Activated T-helper 2 cell treated with anti-CD3 and anti-CD28 coated beads, Interferon-gamma antibody, Interleukin-2, Interleukin-4, amounts not matched to agents 10 μg/mL and 5 μg/mL and 100 μg/mL, durations not matched to agents 14 hours and 24 hours and 36 hours (primary cell): ENCODE measurements at regions not wholly inside any gene's neighbourhood (a gene's known extent, or its start where the extent isn't known, plus 50 kb on each side); places are given as distances from the start of the nearest gene placed in this dataset.

Source experiments
- DNase-seq: peaks from one replicate; pipeline ENCODE4 v3.0.0; 2021; ENCODE audit warnings: low spot score
- H3K27ac Mint-ChIP-seq: one replicate; pipeline ENCODE4 v1.8.0; 2021; ENCODE audit warnings: mixed read lengths
- H3K27me3 Mint-ChIP-seq: one replicate; pipeline ENCODE4 v1.8.0; 2021; ENCODE audit warnings: low read depth, mixed read lengths
- H3K36me3 Mint-ChIP-seq: one replicate; pipeline ENCODE4 v1.8.0; 2021; ENCODE audit warnings: low read depth, mixed read lengths
- H3K4me1 Mint-ChIP-seq: one replicate; pipeline ENCODE4 v1.8.0; 2021; ENCODE audit warnings: low read depth, mixed read lengths
- H3K4me3 Mint-ChIP-seq: one replicate; pipeline ENCODE4 v1.8.0; 2021; ENCODE audit warnings: low read depth, mild to moderate bottlenecking, moderate library complexity, mixed read lengths
- H3K9me3 Mint-ChIP-seq: one replicate; pipeline ENCODE4 v1.8.0; 2021; ENCODE audit warnings: mixed read lengths
- intact Hi-C: fragments of 100-400 bp; cut with micrococcal nuclease; formaldehyde crosslinking; loops from one replicate; pipeline ENCODE4 v1.15.1; 2023

- no peak overlapping the region for H3K27ac Mint-ChIP-seq
- H3K4me1 Mint-ChIP-seq: no peaks in the 10 kb centered on the region
- H3K27me3 Mint-ChIP-seq: no peaks in the 10 kb centered on the region
- no peaks in the 10 kb centered on the region for H3K36me3 Mint-ChIP-seq
- intact Hi-C loops: no loop called here
- H3K4me3 Mint-ChIP-seq: no peak overlapping the region
- DNase-seq: no peak
- peaks cover 6% of the 10 kb centered on the region for H3K9me3 Mint-ChIP-seq
Measured at GRCh38 chr16:65794973-65795372, 571.5 kb upstream of the CDH5 start.

- no peaks in the 10 kb centered on the region for H3K36me3 Mint-ChIP-seq
- no peak for DNase-seq
- no peaks in the 10 kb centered on the region for H3K27me3 Mint-ChIP-seq
- no peaks in the 10 kb centered on the region for H3K4me1 Mint-ChIP-seq
- no peak overlapping the region for H3K27ac Mint-ChIP-seq
- no peak overlapping the region for H3K4me3 Mint-ChIP-seq
- intact Hi-C loops: no loop called here
- H3K9me3 Mint-ChIP-seq: peaks cover 6% of the 10 kb centered on the region
Measured at GRCh38 chr16:65793781-65794180, 572.7 kb upstream of the CDH5 start.

- intact Hi-C loops: no loop called here
- Mint-ChIP-seq H3K27ac (no peak overlapping the region), H3K4me1 (no peaks in the 10 kb centered on the region), H3K4me3 (no peak overlapping the region), H3K9me3 (peaks cover 6% of the 10 kb centered on the region), H3K27me3 (no peaks in the 10 kb centered on the region), H3K36me3 (no peaks in the 10 kb centered on the region)
- DNase-seq: no peak
Measured at GRCh38 chr16:65790768-65791167, 575.7 kb upstream of the CDH5 start.

GRCh38 chr16:65789161-65789945, 577.1 kb upstream of the CDH5 start:
- DNase-seq: no peak
- no peaks in the 10 kb centered on the region for H3K4me1 Mint-ChIP-seq

GRCh38 chr16:65788434-65789140, 577.9 kb upstream of the CDH5 start:
- DNase-seq: no peak
- Mint-ChIP-seq H3K36me3 (no peaks in the 10 kb centered on the region), H3K27me3 (no peaks in the 10 kb centered on the region), H3K9me3 (peaks cover 6% of the 10 kb centered on the region), H3K4me1 (no peaks in the 10 kb centered on the region), H3K27ac (no peak overlapping the region), H3K4me3 (no peak overlapping the region)
- intact Hi-C loops: no loop called here

More at GRCh38 chr16:65789161-65789945, 577.1 kb upstream of the CDH5 start:
- Mint-ChIP-seq H3K27ac (no peak overlapping the region), H3K27me3 (no peaks in the 10 kb centered on the region), H3K4me3 (no peak overlapping the region), H3K36me3 (no peaks in the 10 kb centered on the region), H3K9me3 (peaks cover 6% of the 10 kb centered on the region)
- intact Hi-C loops: no loop called here

GRCh38 chr16:65787921-65788320, 578.6 kb upstream of the CDH5 start:
- H3K9me3 Mint-ChIP-seq: peaks cover 6% of the 10 kb centered on the region
- no peak overlapping the region for H3K4me3 Mint-ChIP-seq
- no peak for DNase-seq
- no peaks in the 10 kb centered on the region for H3K4me1 Mint-ChIP-seq
- intact Hi-C loops: no loop called here
- H3K27me3 Mint-ChIP-seq: no peaks in the 10 kb centered on the region
- no peak overlapping the region for H3K27ac Mint-ChIP-seq
- H3K36me3 Mint-ChIP-seq: no peaks in the 10 kb centered on the region

- no peaks in the 10 kb centered on the region for H3K36me3 Mint-ChIP-seq
- no peaks in the 10 kb centered on the region for H3K9me3 Mint-ChIP-seq
- H3K27ac Mint-ChIP-seq: no peak overlapping the region
- H3K27me3 Mint-ChIP-seq: no peaks in the 10 kb centered on the region
- intact Hi-C loops: no loop called here
- DNase-seq: no peak
- no peaks in the 10 kb centered on the region for H3K4me1 Mint-ChIP-seq
- H3K4me3 Mint-ChIP-seq: no peak overlapping the region
Measured at GRCh38 chr16:65786916-65787315, 579.6 kb upstream of the CDH5 start.

GRCh38 chr16:65783709-65784474, 582.6 kb upstream of the CDH5 start:
- H3K4me3 Mint-ChIP-seq: no peak overlapping the region
- H3K4me1 Mint-ChIP-seq: no peaks in the 10 kb centered on the region
- H3K27me3 Mint-ChIP-seq: no peaks in the 10 kb centered on the region
- no peak overlapping the region for H3K27ac Mint-ChIP-seq
- no peaks in the 10 kb centered on the region for H3K36me3 Mint-ChIP-seq
- DNase-seq: no peak
- intact Hi-C loops: no loop called here
- no peaks in the 10 kb centered on the region for H3K9me3 Mint-ChIP-seq

- no peak for DNase-seq
- H3K36me3 Mint-ChIP-seq: no peaks in the 10 kb centered on the region
- no peaks in the 10 kb centered on the region for H3K9me3 Mint-ChIP-seq
- H3K4me3 Mint-ChIP-seq: no peak overlapping the region
- no peaks in the 10 kb centered on the region for H3K27me3 Mint-ChIP-seq
- intact Hi-C loops: no loop called here
- no peak overlapping the region for H3K27ac Mint-ChIP-seq
- H3K4me1 Mint-ChIP-seq: no peaks in the 10 kb centered on the region
Measured at GRCh38 chr16:65782611-65783600, 583.6 kb upstream of the CDH5 start.

- H3K27me3 Mint-ChIP-seq: no peaks in the 10 kb centered on the region
- H3K27ac Mint-ChIP-seq: no peak overlapping the region
- intact Hi-C loops: no loop called here
- no peaks in the 10 kb centered on the region for H3K36me3 Mint-ChIP-seq
- H3K9me3 Mint-ChIP-seq: no peaks in the 10 kb centered on the region
- H3K4me1 Mint-ChIP-seq: no peaks in the 10 kb centered on the region
- no peak overlapping the region for H3K4me3 Mint-ChIP-seq
- no peak for DNase-seq
Measured at GRCh38 chr16:65781855-65782254, 584.6 kb upstream of the CDH5 start.

- H3K4me1 Mint-ChIP-seq: no peaks in the 10 kb centered on the region
- intact Hi-C loops: no loop called here
Measured at GRCh38 chr16:65781363-65781762, 585.1 kb upstream of the CDH5 start.

GRCh38 chr16:65779201-65779600, 587.3 kb upstream of the CDH5 start:
- Mint-ChIP-seq H3K9me3 (no peaks in the 10 kb centered on the region), H3K4me1 (no peaks in the 10 kb centered on the region), H3K36me3 (no peaks in the 10 kb centered on the region), H3K27me3 (no peaks in the 10 kb centered on the region), H3K27ac (no peak overlapping the region), H3K4me3 (no peak overlapping the region)
- intact Hi-C loops: no loop called here
- DNase-seq: no peak

More at GRCh38 chr16:65781363-65781762, 585.1 kb upstream of the CDH5 start:
- no peaks in the 10 kb centered on the region for H3K27me3 Mint-ChIP-seq
- DNase-seq: no peak
- H3K36me3 Mint-ChIP-seq: no peaks in the 10 kb centered on the region
- no peaks in the 10 kb centered on the region for H3K9me3 Mint-ChIP-seq
- no peak overlapping the region for H3K27ac Mint-ChIP-seq
- H3K4me3 Mint-ChIP-seq: no peak overlapping the region
